A549 (cell line): ENCODE measurements at regions not wholly inside any gene's neighbourhood (a gene's known extent, or its start where the extent isn't known, plus 50 kb on each side); places are given as distances from the start of the nearest gene placed in this dataset.
A peak's percentile ranks its signal among the peaks of the same experiment; 100 is the strongest.

Experiments used
- ATAC-seq, 2 experiments: fragments of 200-7000 bp in 1 of 2; fragments of >200 bp in 1 of 2; cut with Nextera tagmentation in 1 of 2; cut with Tn5 transposase in 1 of 2; 3 replicates each; pipeline versions ENCODE4 v1.8.0 to v1.9.1; 2018 to 2020; ENCODE audit warnings: mild to moderate bottlenecking in 1 of 2, moderate library complexity in 1 of 2
- CTCF ChIA-PET: fragments of 300-600 bp; sonication (Branson Sonifier 250); formaldehyde crosslinking; extraction: SDS; loops from one replicate; lab custom pipeline; 2021; ENCODE audit warnings: antibody characterized with exemption, inconsistent platforms; lab: Yijun Ruan, JAX
- POLR2A ChIA-PET: fragments of 350-600 bp; formaldehyde crosslinking; extraction: SDS; loops from one replicate; lab custom pipeline; 2021; ENCODE audit warnings: antibody characterized with exemption, inconsistent platforms; lab: Yijun Ruan, JAX
- DNase-seq, 2 experiments: peaks; one replicate each; pipeline versions ENCODE4 v3.0.0 to v3.0.0-alpha.2; 2011 to 2016; ENCODE audit warnings: low read depth in 1 of 2, low spot score in 1 of 2
- FAIRE-seq: peaks from 2 replicates; lab custom pipeline; 2011; peaks lifted over from hg19 to GRCh38; lab: Jason Lieb, UNC
- H3K27ac ChIP-seq, 2 experiments: fragments of >200 bp; sonication (Bioruptor Twin); formaldehyde crosslinking; 3 replicates each; pipeline ENCODE4 v1.5.1; 2016 to 2017
- H3K4me1 ChIP-seq: fragments of >200 bp; sonication (Bioruptor Twin); formaldehyde crosslinking; 3 replicates; pipeline ENCODE4 v1.6.1; 2016
- H3K4me2 ChIP-seq: fragments of >200 bp; sonication (Bioruptor Twin); formaldehyde crosslinking; 3 replicates; pipeline ENCODE4 v1.6.1; 2016
- H3K4me3 ChIP-seq: fragments of >200 bp; sonication (Bioruptor Twin); formaldehyde crosslinking; 3 replicates; pipeline ENCODE4 v1.5.1; 2016
- H3K9me3 ChIP-seq: fragments of >200 bp; sonication (Bioruptor Twin); formaldehyde crosslinking; 3 replicates; pipeline ENCODE4 v1.6.1; 2016
- BCL3 ChIP-seq: fragments of >200 bp; sonication (Bioruptor Twin); formaldehyde crosslinking; IDR thresholded peaks from 3 replicates; pipeline ENCODE4 v1.6.1; 2016
- BHLHE40 ChIP-seq: IDR thresholded peaks from 2 replicates; pipeline ENCODE4 v1.6.1; 2012; ENCODE audit warnings: low read depth, low read length, inconsistent platforms
- CBX2 ChIP-seq: fragments of 200-600 bp; sonication (generic); IDR thresholded peaks from 2 replicates; pipeline ENCODE4 v1.6.1; 2016; ENCODE audit warnings: low read depth, mild to moderate bottlenecking, borderline replicate concordance
- CBX8 ChIP-seq: fragments of 200-600 bp; sonication (generic); IDR thresholded peaks from 2 replicates; pipeline ENCODE4 v1.6.1; 2016
- CEBPB ChIP-seq, 2 experiments: fragments of >200 bp in 1 of 2; sonication (Bioruptor Twin) in 1 of 2; formaldehyde crosslinking in 1 of 2; IDR thresholded peaks; 2 replicates each; pipeline ENCODE4 v1.6.1; 2012 to 2016
- CHD4 ChIP-seq: fragments of 200-600 bp; sonication (generic); IDR thresholded peaks from 2 replicates; pipeline ENCODE4 v1.6.1; 2016; ENCODE audit warnings: antibody characterized with exemption, mild to moderate bottlenecking, borderline replicate concordance
- E2F6 ChIP-seq: IDR thresholded peaks from 2 replicates; pipeline ENCODE4 v1.6.1; 2012; ENCODE audit warnings: low read depth, borderline replicate concordance
- EHMT2 ChIP-seq: fragments of 200-600 bp; sonication (generic); IDR thresholded peaks from 2 replicates; pipeline ENCODE4 v1.6.1; 2016; ENCODE audit warnings: antibody characterized with exemption, low read depth, mild to moderate bottlenecking, moderate library complexity
- EP300 ChIP-seq, 2 experiments: fragments of >200 bp; sonication (Bioruptor Twin); formaldehyde crosslinking; IDR thresholded peaks; 2 replicates in 1 of 2; 3 replicates in 1 of 2; pipeline ENCODE4 v1.6.1; 2016 to 2017
- ESRRA ChIP-seq: fragments of 150-350 bp; IDR thresholded peaks from 2 replicates; pipeline ENCODE4 v1.6.1; 2014; ENCODE audit warnings: mild to moderate bottlenecking, low read length, borderline replicate concordance
- FOSB ChIP-seq: fragments of 250-450 bp; sonication (Bioruptor Pico); IDR thresholded peaks from 2 replicates; pipeline ENCODE4 v1.5.0; 2020; ENCODE audit warnings: mild to moderate bottlenecking, moderate library complexity
- FOXS1 ChIP-seq: fragments of 250-450 bp; sonication (Bioruptor Pico); IDR thresholded peaks from 2 replicates; pipeline ENCODE4 v1.5.0; 2020; ENCODE audit warnings: mild to moderate bottlenecking, moderate library complexity
- HDAC2 ChIP-seq: fragments of 200-600 bp; sonication (generic); IDR thresholded peaks from 2 replicates; pipeline ENCODE4 v1.6.1; 2016
- HOXA7 ChIP-seq: fragments of 250-450 bp; sonication (Bioruptor Pico); IDR thresholded peaks from 2 replicates; pipeline ENCODE4 v1.5.0; 2020; ENCODE audit warnings: mild to moderate bottlenecking, moderate library complexity
- HOXB5 ChIP-seq: fragments of 250-450 bp; sonication (Bioruptor Pico); IDR thresholded peaks from 2 replicates; pipeline ENCODE4 v1.5.0; 2020; ENCODE audit warnings: mild to moderate bottlenecking, moderate library complexity
- MAFK ChIP-seq: fragments of 450-650 bp; IDR thresholded peaks from 2 replicates; pipeline ENCODE4 v1.6.1; 2014; ENCODE audit not compliant: partially characterized antibody
- NFE2L2 ChIP-seq: fragments of 150-350 bp; conservative IDR thresholded peaks from 2 replicates; pipeline ENCODE4 v1.6.1; 2014; ENCODE audit warnings: low read length
- NR3C1 ChIP-seq: fragments of >200 bp; sonication (Bioruptor Twin); formaldehyde crosslinking; IDR thresholded peaks from 3 replicates; pipeline ENCODE4 v1.6.1; 2017
- POLR2AphosphoS2 ChIP-seq: conservative IDR thresholded peaks from 2 replicates; pipeline ENCODE4 v1.6.1; 2012; ENCODE audit warnings: low read length, improper control_type of control experiment, inconsistent platforms
- RFX5 ChIP-seq: fragments of 450-650 bp; IDR thresholded peaks from 2 replicates; pipeline ENCODE4 v1.7.1; 2014; ENCODE audit warnings: antibody characterized with exemption, mild to moderate bottlenecking, moderate library complexity
- SMC3 ChIP-seq: fragments of >200 bp; sonication (Bioruptor Twin); formaldehyde crosslinking; IDR thresholded peaks from 3 replicates; pipeline ENCODE4 v1.6.1; 2018; ENCODE audit warnings: inconsistent platforms
- SREBF2 ChIP-seq: fragments of 450-650 bp; IDR thresholded peaks from 2 replicates; pipeline ENCODE4 v1.6.1; 2014; ENCODE audit warnings: mild to moderate bottlenecking, moderate library complexity
- TP53 ChIP-seq: fragments of 250-450 bp; sonication (Bioruptor Pico); IDR thresholded peaks from 2 replicates; pipeline ENCODE4 v1.5.0; 2021; ENCODE audit warnings: mild to moderate bottlenecking, moderate library complexity
- WGBS: methylation state at CpG from one replicate; pipeline ENCODE4 v1.1.6; 2017; ENCODE audit errors: missing lambda C conversion rate; 5-methylcytosine and 5-hydroxymethylcytosine counted together
- TF ChIP-seq, protein P1 (sequence below): fragments of >200 bp; sonication (Bioruptor Twin); formaldehyde crosslinking; IDR thresholded peaks from 3 replicates; pipeline ENCODE4 v1.5.1; 2016
- TF ChIP-seq, protein P2 (sequence below): fragments of 250-450 bp; sonication (Bioruptor Pico); IDR thresholded peaks from 2 replicates; pipeline ENCODE4 v1.5.0; 2020; ENCODE audit warnings: low read depth, mild to moderate bottlenecking, moderate library complexity

- no peaks in the 10 kb centered on the region for H3K9me3 ChIP-seq
- no peak for FAIRE-seq
- H3K4me3 ChIP-seq, result no peak overlapping the region
- no peaks in the 10 kb centered on the region for H3K4me1 ChIP-seq
- H3K4me2 ChIP-seq, result no peak overlapping the region
- no peak for ATAC-seq
- TF ChIP-seq NFE2L2 (no peak), NR3C1 (no peak), CBX8 (no peak), FOSB (CRISPR knock-in tag) (no peak), RFX5 (no peak), SREBF2 (no peak)
- TF ChIP-seq, protein P1, sequence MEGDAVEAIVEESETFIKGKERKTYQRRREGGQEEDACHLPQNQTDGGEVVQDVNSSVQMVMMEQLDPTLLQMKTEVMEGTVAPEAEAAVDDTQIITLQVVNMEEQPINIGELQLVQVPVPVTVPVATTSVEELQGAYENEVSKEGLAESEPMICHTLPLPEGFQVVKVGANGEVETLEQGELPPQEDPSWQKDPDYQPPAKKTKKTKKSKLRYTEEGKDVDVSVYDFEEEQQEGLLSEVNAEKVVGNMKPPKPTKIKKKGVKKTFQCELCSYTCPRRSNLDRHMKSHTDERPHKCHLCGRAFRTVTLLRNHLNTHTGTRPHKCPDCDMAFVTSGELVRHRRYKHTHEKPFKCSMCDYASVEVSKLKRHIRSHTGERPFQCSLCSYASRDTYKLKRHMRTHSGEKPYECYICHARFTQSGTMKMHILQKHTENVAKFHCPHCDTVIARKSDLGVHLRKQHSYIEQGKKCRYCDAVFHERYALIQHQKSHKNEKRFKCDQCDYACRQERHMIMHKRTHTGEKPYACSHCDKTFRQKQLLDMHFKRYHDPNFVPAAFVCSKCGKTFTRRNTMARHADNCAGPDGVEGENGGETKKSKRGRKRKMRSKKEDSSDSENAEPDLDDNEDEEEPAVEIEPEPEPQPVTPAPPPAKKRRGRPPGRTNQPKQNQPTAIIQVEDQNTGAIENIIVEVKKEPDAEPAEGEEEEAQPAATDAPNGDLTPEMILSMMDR, result no peak
- TF ChIP-seq, protein P2, sequence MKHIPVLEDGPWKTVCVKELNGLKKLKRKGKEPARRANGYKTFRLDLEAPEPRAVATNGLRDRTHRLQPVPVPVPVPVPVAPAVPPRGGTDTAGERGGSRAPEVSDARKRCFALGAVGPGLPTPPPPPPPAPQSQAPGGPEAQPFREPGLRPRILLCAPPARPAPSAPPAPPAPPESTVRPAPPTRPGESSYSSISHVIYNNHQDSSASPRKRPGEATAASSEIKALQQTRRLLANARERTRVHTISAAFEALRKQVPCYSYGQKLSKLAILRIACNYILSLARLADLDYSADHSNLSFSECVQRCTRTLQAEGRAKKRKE, result no peak
- ChIA-PET CTCF (no interaction called here), POLR2A (no interaction called here)
- H3K27ac ChIP-seq, result no peak overlapping the region
- DNase-seq, result no peak
These were observed 152.1 kb downstream of the PTGER3 start for GRCh38 chr1:70895531-70895930.

GRCh38 chr1:70896224-70896623, 151.4 kb downstream of the PTGER3 start:
- POLR2A ChIA-PET, result no interaction called here
- 6% methylated on average over 1 of the region's 1 CpG for WGBS
- no peaks in the 10 kb centered on the region for H3K4me1 ChIP-seq
- no peak for FAIRE-seq
- no peak overlapping the region for H3K4me2 ChIP-seq
- CTCF ChIA-PET, result no interaction called here
- no peak for DNase-seq
- TF ChIP-seq SMC3 (no peak), CBX2 (no peak), FOXS1 (CRISPR knock-in tag) (no peak), CEBPB (IDR thresholded peaks at IDR 0.05) (no peak)
- ATAC-seq, result peak; percentile 43 to 59; a peak in 2 of 6 replicates
- H3K27ac ChIP-seq, result no peak overlapping the region
- no peaks in the 10 kb centered on the region for H3K9me3 ChIP-seq
- H3K4me3 ChIP-seq, result no peak overlapping the region

DNA sequence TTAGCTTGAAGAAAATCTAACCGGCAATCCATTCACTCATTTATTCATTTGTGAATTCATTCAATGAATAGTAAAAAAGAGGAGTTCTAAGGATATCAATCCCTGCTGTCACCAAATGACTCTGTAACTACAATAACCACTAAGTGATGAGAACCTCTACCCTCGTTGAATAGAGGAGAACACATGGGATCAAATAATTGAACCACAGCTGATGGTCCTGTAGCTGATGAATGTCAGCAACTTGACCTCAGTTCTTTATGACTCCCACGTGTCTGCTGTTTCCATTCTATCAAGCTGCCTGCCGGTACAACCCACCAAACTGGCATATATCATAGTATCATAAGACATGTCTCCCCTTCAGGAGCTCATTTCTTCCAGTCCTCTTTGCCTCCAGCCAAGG, 150.3 kb downstream of the PTGER3 start:
- no peak overlapping the region for H3K4me2 ChIP-seq
- ATAC-seq (no peak), FAIRE-seq (no peak), DNase-seq (no peak)
- ChIA-PET CTCF (no interaction called here), POLR2A (no interaction called here)
- no peak overlapping the region for H3K27ac ChIP-seq
- H3K9me3 ChIP-seq, result no peaks in the 10 kb centered on the region
- 26% methylated on average over 4 of the region's 4 CpGs for WGBS
- TF ChIP-seq POLR2AphosphoS2 (no peak), HOXB5 (no peak), CHD4 (no peak), HDAC2 (no peak), E2F6 (no peak), SMC3 (no peak), BHLHE40 (no peak), EP300 (IDR thresholded peaks at IDR 0.05) (no peak), SREBF2 (no peak), RFX5 (no peak), NR3C1 (no peak), EHMT2 (no peak), FOXS1 (CRISPR knock-in tag) (no peak), HOXA7 (CRISPR knock-in tag) (no peak), TP53 (CRISPR knock-in tag) (no peak), BCL3 (no peak), ESRRA (no peak), MAFK (no peak)
- TF ChIP-seq, protein P2, result no peak
- TF ChIP-seq, all 56 proteins: peak for 0
- no peaks in the 10 kb centered on the region for H3K4me1 ChIP-seq
- H3K4me3 ChIP-seq, result no peak overlapping the region
